ENCODE measurements at regions not wholly inside any gene's neighbourhood (a gene's known extent, or its start where the extent isn't known, plus 50 kb on each side); places are given as distances from the start of the nearest gene placed in this dataset.

DNA sequence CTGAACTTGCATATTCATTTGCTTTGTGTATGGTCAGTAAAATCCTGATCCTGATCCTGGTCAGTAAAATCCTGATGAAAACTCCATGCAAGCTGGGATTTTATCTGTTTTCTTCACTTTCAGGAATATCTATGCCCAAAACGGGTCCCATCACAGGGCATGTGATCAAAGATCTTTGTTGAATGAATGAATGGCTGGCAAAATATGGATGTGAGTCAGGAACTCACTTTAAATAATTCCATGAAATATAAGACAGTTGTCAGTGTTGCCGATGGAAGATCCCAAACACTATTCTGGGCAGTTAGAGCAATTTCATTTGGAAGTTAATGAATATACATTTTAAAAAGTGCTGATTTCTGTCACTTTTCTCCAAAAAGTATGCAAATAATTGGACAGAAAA, 598.4 kb downstream of the GBA3 start:
- no peak overlapping the region for H3K4me3 ChIP-seq (ENCODE audit: low read depth, low read length)
- TF ChIP-seq, protein P1, sequence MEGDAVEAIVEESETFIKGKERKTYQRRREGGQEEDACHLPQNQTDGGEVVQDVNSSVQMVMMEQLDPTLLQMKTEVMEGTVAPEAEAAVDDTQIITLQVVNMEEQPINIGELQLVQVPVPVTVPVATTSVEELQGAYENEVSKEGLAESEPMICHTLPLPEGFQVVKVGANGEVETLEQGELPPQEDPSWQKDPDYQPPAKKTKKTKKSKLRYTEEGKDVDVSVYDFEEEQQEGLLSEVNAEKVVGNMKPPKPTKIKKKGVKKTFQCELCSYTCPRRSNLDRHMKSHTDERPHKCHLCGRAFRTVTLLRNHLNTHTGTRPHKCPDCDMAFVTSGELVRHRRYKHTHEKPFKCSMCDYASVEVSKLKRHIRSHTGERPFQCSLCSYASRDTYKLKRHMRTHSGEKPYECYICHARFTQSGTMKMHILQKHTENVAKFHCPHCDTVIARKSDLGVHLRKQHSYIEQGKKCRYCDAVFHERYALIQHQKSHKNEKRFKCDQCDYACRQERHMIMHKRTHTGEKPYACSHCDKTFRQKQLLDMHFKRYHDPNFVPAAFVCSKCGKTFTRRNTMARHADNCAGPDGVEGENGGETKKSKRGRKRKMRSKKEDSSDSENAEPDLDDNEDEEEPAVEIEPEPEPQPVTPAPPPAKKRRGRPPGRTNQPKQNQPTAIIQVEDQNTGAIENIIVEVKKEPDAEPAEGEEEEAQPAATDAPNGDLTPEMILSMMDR (IDR thresholded peaks at IDR 0.05; ENCODE audit: borderline replicate concordance, insufficient read depth, low read depth, low read length): no peak

DNA sequence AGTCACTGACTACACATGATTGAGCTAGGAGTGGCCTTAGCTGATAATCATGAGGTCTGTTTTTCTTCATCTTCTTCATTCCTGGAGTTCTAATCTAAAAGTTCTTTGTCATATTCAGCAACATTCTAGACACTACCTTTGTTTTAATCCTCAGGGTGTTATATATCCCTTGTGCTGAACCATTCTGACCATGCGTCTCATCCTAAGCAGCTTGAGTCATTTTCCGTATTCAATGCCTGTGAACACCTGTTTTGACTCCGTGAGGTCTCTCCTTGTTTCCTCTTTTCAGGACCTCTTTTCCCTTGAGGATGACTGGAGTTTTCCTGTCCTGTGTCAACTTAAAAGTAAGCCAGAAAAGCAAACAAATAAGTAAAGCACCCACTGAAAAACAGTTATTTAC, 597.9 kb downstream of the GBA3 start:
- no peak overlapping the region for H3K4me3 ChIP-seq (ENCODE audit: low read depth, low read length)
- TF ChIP-seq, protein P1 (IDR thresholded peaks at IDR 0.05; ENCODE audit: borderline replicate concordance, insufficient read depth, low read depth, low read length): no peak

DNA sequence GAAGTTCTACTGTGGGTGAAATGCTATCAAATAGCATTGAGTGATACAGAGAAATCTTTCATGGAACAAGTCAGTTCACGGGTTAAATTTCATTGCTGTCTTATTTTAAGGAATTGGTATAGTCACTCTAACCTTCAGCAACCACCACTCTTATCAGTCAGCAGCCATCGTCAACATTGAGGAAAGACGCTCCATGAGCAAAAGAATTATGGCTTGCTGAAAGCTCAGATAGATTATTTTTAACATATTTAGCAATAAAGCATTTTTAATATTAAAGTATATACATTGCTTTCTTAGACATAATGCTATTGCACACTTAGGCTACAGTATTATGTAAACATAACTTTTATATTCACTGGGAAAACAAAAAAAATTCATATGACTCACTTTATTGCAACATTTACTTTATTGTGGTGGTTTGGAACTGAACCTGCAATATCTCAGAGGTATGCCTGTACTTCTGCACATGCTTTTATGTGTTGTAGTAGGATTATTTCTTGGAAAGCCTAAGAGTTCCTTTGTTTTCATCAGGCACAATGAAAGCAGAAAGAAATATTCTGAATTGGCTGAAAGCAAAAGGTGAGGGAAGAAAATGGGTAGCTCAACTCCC, 586.7 kb downstream of the GBA3 start:
- TF ChIP-seq, protein P1 (IDR thresholded peaks at IDR 0.05; ENCODE audit: borderline replicate concordance, insufficient read depth, low read depth, low read length): no peak
- H3K4me3 ChIP-seq (ENCODE audit: low read depth, low read length): no peak overlapping the region

DNA sequence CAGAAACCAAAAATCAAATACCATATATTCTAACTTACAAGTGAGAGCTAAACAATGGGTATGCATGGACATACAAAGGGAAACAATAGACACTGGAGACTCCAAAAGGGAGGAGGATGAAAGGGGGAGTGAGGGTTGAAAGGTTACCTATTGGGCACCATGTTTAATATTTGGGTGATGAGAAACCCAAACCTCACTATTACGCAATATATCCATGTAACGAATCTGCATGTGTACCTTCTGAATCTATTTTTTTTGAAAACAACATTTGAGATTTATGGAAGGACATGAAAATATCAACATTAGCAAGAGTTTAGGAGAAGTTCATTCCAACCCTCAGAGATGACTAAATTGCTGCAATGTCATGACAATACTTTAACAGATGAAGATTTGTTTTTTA, 586.1 kb downstream of the GBA3 start:
- TF ChIP-seq, protein P1 (IDR thresholded peaks at IDR 0.05; ENCODE audit: borderline replicate concordance, insufficient read depth, low read depth, low read length): no peak
- H3K4me3 ChIP-seq (ENCODE audit: low read depth, low read length): no peak overlapping the region

DNA sequence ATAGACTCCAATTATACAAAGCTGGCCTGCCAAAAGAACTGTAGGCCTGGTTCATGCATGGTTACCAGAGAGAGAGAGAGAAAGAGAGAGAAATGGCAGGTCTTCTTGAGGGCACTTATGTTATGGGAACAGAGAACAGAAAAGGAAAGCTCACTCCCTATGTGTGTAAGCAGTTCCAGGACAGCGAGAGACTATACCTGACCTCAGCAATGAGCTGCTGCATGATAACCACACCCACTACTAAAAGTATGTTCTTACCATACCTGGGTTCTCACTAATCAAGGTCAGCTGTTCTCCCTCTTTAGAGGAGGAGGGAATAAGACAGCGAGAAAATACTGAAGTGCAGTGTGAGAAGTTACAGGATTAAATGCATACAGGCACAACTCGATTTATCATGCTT, 583.3 kb downstream of the GBA3 start:
- TF ChIP-seq, protein P1 (IDR thresholded peaks at IDR 0.05; ENCODE audit: borderline replicate concordance, insufficient read depth, low read depth, low read length): no peak
- no peak overlapping the region for H3K4me3 ChIP-seq (ENCODE audit: low read depth, low read length)

DNA sequence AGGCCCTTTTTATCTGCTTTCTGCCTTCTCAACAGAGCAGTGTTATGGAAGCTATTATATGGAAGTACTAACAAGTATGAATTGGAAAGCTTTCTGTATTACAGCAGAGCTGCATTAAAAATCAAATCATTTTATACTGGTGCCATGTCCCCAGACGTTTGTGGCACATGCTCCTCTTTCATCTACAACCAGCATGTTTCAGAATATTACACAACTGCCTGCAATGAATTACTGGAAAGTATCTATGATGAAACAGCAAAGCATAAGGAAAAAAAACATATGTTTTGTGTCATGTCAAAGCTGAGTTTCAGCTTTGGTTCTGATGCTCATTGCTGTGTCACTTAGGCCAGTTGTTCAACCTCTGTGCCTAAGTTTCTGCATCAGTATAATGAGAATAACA, 576.8 kb downstream of the GBA3 start:
- TF ChIP-seq, protein P1 (IDR thresholded peaks at IDR 0.05; ENCODE audit: borderline replicate concordance, insufficient read depth, low read depth, low read length): no peak
- H3K4me3 ChIP-seq (ENCODE audit: low read depth, low read length): no peak overlapping the region

DNA sequence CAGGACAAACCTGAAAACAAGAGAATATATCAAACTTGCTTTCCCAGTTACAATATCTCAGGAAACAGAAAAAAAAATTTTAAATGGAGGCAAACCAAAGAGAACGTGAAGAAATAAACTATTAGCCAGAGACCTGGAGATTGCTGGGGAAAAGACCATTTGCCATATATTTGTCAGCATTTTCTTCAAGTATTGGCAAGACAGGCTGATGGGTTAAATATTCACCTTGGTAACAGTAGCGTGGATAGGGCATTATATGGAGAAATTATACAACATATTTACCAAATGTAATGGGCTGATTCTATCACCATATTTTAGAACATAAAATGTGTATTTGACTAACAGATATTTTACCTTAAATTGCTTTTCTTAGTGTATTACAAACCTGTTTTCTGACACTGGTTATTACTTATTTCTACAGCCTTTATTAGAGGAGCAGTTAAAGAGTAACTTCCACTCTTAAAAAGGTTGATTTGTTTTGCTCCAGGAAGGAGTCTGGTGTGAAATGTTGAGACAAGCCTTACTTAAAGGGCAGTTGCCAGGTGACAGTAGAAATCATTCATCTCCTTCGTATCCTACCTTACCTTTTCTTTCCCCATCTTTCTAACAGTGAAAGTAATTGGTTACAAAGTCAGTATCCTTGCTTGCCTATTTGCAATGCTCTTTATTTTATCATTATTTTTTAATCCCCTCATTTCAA, 575.5 kb downstream of the GBA3 start:
- TF ChIP-seq, protein P1 (IDR thresholded peaks at IDR 0.05; ENCODE audit: borderline replicate concordance, insufficient read depth, low read depth, low read length): no peak
- H3K4me3 ChIP-seq (ENCODE audit: low read depth, low read length): no peak overlapping the region
